ENCODE measurements at regions not wholly inside any gene's neighbourhood (a gene's known extent, or its start where the extent isn't known, plus 50 kb on each side); places are given as distances from the start of the nearest gene placed in this dataset.
"Not testable (repeated sequence)": the region's sequence is repeated elsewhere in the genome, so short reads cannot be mapped to it uniquely, and the experiment has no call there.

DNA sequence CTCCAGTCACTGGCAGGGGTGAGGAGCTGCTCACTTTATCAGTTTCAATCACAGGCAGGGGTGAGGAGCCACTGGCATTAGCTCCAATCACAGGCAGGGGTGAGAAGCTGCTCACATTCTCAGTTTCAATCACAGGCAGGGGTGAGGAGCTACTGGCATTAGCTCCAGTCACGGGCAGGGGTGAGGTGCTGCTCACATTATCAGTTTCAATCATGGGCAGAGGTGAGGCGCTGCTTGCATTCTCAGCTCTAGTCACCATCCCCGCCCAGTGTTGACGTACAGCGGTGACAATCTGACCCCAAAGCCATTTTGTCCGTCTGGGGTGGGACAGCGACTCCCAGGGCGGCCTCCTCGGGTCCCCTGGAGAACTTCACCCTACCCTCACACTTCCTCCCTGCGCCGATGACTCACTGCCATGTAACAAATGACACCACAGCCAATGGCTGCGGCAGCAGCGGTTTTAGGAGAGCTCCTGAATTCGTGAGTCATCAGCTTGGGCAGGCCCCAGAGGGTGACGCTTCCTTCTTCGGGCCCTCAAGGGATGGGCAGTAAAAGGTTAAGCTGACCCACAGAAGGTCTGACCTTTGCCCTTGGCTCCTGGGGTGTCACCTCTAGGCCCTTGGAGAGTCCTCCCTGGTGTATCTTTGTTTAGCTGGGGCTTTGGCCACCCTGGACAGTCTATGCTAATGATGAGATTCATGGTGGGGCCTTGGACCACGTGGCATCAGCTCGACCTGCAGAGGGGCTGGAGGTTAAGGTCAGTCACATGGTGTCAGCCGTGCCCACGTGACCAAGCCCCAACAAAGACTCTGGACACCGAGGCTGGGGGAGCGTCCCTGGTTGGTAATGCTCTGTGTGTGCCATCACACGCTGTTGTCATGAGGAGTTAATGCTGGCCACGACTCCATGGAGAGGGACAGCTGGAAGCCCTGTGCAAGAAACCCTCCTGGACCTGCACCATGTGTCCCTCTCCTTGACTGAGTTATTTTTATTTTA lies 171.7 kb downstream of the C16orf95 start:
- Mint-ChIP-seq H3K9me3 (peaks cover 0 to 23% (median 17%) of the 10 kb centered on the region in 7 donors), H3K4me3 (no peak overlapping the region), H3K4me1 (no peaks in the 10 kb centered on the region), H3K27me3 (peaks cover 4 to 8% (median 4%) of the 10 kb centered on the region in 3 donors), H3K36me3 (no peaks in the 10 kb centered on the region), H3K27ac (no peak overlapping the region)
- ATAC-seq (ENCODE audit: low read depth in 2 of 2) (no peak), DNase-seq (no peak)

GRCh38 chr16:87146676-87147075 lies 170.5 kb downstream of the C16orf95 start:
- Mint-ChIP-seq H3K27me3 (peaks cover 4 to 8% (median 4%) of the 10 kb centered on the region in 3 donors), H3K4me1 (no peaks in the 10 kb centered on the region), H3K4me3 (peak overlapping the region in 1 of 8 donors; percentile 45), H3K9me3 (peaks cover 0 to 23% (median 17%) of the 10 kb centered on the region in 7 donors), H3K27ac (no peak overlapping the region), H3K36me3 (no peaks in the 10 kb centered on the region)
- DNase-seq: no peak
- no peak for ATAC-seq (ENCODE audit: low read depth in 2 of 2)

GRCh38 chr16:87149051-87149450 lies 168.1 kb downstream of the C16orf95 start:
- H3K9me3 Mint-ChIP-seq: peaks cover 5 to 24% (median 17%) of the 10 kb centered on the region in 7 donors
- DNase-seq: no peak
- peaks cover 0 to 3% (median 0%) of the 10 kb centered on the region in 3 donors for H3K4me1 Mint-ChIP-seq
- no peak overlapping the region for H3K4me3 Mint-ChIP-seq
- H3K27ac Mint-ChIP-seq: no peak overlapping the region
- H3K27me3 Mint-ChIP-seq: peaks cover 0 to 13% (median 4%) of the 10 kb centered on the region in 3 donors
- ATAC-seq (ENCODE audit: low read depth in 2 of 2): no peak
- peaks cover 0 to 8% of the 10 kb centered on the region in 2 donors for H3K36me3 Mint-ChIP-seq

DNA sequence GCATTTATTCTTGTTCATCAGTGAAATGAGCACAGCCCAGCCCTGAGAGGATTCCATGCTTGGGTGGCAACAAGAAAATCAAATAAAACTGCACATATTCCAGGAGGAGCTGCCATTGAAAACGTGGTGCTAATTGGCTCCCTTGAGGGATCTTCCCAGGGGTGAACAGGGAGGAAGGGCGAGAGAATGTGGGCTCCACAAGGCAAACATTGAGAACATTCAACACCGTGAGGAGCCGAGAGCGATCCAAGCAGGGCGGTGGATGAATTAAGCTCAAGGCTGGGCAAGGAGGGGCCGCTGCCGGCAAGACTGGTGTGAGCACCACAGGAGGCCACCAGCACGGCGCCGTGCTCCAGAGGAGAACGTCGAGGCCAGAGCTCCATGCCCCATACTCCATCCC lies 166.9 kb downstream of the C16orf95 start:
- peaks cover 0 to 3% (median 0%) of the 10 kb centered on the region in 3 donors for H3K4me1 Mint-ChIP-seq
- peaks cover 0 to 15% (median 5%) of the 10 kb centered on the region in 3 donors for H3K27me3 Mint-ChIP-seq
- peaks cover 5 to 24% (median 17%) of the 10 kb centered on the region in 7 donors for H3K9me3 Mint-ChIP-seq
- H3K36me3 Mint-ChIP-seq: peaks cover 0 to 8% of the 10 kb centered on the region in 2 donors
- ATAC-seq (ENCODE audit: low read depth in 2 of 2) (no peak), DNase-seq (no peak)
- no peak overlapping the region for H3K27ac Mint-ChIP-seq
- H3K4me3 Mint-ChIP-seq: no peak overlapping the region

DNA sequence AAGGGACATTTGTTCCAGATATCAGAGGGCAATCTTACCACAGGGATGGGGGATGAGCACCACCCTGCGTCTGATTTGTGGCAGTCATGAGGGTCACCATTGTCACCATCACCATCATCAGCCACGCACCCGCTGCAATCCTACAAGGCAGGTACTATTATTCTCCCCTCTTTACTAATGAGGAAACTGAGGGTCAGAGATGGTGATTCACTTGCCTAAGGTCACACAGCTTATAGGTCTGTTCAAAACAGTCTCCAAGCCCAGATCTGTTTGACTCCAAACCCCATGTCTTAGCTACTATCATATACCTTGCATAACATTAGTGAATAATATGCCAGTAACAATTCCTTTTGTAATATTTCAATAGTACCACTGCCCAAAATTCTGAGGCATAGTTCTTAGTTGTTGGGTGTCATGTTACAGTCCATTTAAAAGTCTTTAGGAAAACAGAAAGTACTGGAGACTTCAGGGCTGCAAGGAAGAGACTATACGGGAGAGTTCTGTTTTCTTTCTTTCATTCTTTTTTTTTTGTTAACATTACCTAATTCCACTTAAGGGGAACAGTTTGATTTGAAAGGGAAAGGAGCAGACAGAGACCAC lies 166.4 kb downstream of the C16orf95 start:
- peaks cover 5 to 24% (median 17%) of the 10 kb centered on the region in 7 donors for H3K9me3 Mint-ChIP-seq
- peaks cover 0 to 20% (median 11%) of the 10 kb centered on the region in 3 donors for H3K27me3 Mint-ChIP-seq
- no peak overlapping the region for H3K4me3 Mint-ChIP-seq
- H3K36me3 Mint-ChIP-seq: peaks cover 0 to 8% of the 10 kb centered on the region in 2 donors
- peaks cover 0 to 3% (median 0%) of the 10 kb centered on the region in 3 donors for H3K4me1 Mint-ChIP-seq
- DNase-seq (no peak), ATAC-seq (ENCODE audit: low read depth in 2 of 2) (no peak)
- no peak overlapping the region for H3K27ac Mint-ChIP-seq

GRCh38 chr16:87152221-87152755 lies 164.9 kb downstream of the C16orf95 start:
- H3K27ac Mint-ChIP-seq: no peak overlapping the region
- DNase-seq: no peak
- H3K4me3 Mint-ChIP-seq: peak overlapping the region in 1 of 8 donors; percentile 57
- peaks cover 5 to 22% (median 17%) of the 10 kb centered on the region in 7 donors for H3K9me3 Mint-ChIP-seq
- H3K36me3 Mint-ChIP-seq: peaks cover 0 to 8% of the 10 kb centered on the region in 2 donors
- peaks cover 0 to 3% (median 0%) of the 10 kb centered on the region in 3 donors for H3K4me1 Mint-ChIP-seq
- H3K27me3 Mint-ChIP-seq: peaks cover 0 to 22% (median 15%) of the 10 kb centered on the region in 3 donors
- no peak for ATAC-seq (ENCODE audit: low read depth in 2 of 2)

DNA sequence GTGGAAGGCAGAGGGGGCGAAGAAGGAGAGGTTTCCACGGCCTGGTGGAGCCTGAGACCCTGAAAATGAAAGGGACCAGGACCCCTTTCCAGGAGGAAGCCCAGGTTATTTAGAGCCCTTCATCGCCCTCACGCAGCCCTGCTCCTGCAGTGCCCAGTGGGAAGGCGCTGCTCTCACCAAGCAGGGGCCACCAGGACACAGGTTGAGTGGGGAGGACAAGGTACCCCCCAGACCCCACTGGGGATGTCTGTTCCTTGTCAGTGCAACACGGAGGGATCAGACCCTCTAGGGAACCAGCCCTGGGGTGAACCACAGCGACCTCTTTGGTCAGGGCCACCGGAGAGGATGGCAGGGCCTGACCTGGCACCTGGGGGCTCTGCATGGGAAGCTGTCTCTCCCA lies 163.9 kb downstream of the C16orf95 start:
- no peak overlapping the region for H3K27ac Mint-ChIP-seq
- no peak for DNase-seq
- peaks cover 0 to 3% (median 0%) of the 10 kb centered on the region in 3 donors for H3K4me1 Mint-ChIP-seq
- peaks cover 0 to 8% of the 10 kb centered on the region in 2 donors for H3K36me3 Mint-ChIP-seq
- ATAC-seq (ENCODE audit: low read depth in 2 of 2): no peak
- peaks cover 5 to 21% (median 13%) of the 10 kb centered on the region in 7 donors for H3K9me3 Mint-ChIP-seq
- H3K27me3 Mint-ChIP-seq: peaks cover 4 to 23% (median 17%) of the 10 kb centered on the region in 3 donors
- no peak overlapping the region for H3K4me3 Mint-ChIP-seq

- not testable (repeated sequence) for H3K36me3 Mint-ChIP-seq; H3K4me3 Mint-ChIP-seq; H3K4me1 Mint-ChIP-seq; ATAC-seq (ENCODE audit: low read depth in 2 of 2); DNase-seq
- H3K9me3 Mint-ChIP-seq: peaks cover 0 to 10% (median 3%) of the 10 kb centered on the region in 7 donors
- H3K27ac Mint-ChIP-seq: peak overlapping the region in 2 of 6 donors; percentile 5 to 47
- peaks cover 4 to 23% (median 17%) of the 10 kb centered on the region in 3 donors for H3K27me3 Mint-ChIP-seq
Measured at GRCh38 chr16:87155315-87155714, 161.9 kb downstream of the C16orf95 start.

DNA sequence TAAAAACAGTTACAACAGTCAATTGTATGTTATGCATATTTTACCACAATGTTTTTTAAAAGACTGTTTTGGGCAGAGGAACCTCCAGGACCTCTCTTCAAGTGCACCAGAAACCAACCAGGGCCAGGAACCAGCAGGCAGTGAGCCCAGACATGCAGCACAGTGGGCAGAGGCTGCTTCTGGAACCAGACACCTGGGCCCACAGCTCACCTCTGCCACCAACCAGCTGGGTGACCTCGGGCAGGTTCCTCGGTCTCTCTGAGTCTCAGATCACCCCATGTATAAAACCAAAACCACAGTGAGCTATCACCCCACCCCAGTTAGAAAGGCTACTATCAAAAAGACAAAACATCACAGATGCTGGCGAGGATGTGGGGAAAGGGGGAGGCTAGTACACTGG lies 161.0 kb downstream of the C16orf95 start:
- Mint-ChIP-seq H3K4me1 (peaks cover 0 to 3% (median 0%) of the 10 kb centered on the region in 3 donors), H3K27ac (no peak overlapping the region), H3K9me3 (peaks cover 0 to 10% (median 1%) of the 10 kb centered on the region in 7 donors), H3K4me3 (peak overlapping the region in 1 of 8 donors; percentile 86), H3K36me3 (peaks cover 0 to 8% of the 10 kb centered on the region in 2 donors), H3K27me3 (peaks cover 7 to 23% (median 17%) of the 10 kb centered on the region in 3 donors)
- DNase-seq: no peak
- no peak for ATAC-seq (ENCODE audit: low read depth in 2 of 2)

DNA sequence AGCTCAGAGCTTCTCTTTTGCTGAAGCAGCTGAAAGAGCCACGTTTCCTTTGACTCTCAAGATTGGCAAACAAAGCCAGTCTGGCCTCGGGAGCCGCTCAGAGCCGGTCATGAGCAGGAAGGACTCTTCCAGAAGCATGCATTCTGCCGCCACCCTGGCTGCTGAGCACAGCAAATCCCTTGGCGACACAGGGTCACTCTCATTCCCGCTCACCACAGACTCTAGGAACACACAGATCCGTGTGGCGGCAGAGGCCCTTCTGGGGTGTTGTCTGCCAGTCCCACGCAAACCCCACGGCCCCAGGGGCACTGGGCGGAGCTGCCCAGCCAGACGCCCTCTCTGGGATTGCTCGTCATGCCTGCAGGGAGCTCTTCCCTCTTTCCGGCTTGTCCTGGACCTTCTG lies 157.0 kb downstream of the C16orf95 start:
- no peak for ATAC-seq (ENCODE audit: low read depth in 2 of 2)
- H3K4me1 Mint-ChIP-seq: no peaks in the 10 kb centered on the region
- H3K9me3 Mint-ChIP-seq: peaks cover 0 to 9% (median 4%) of the 10 kb centered on the region in 7 donors
- H3K4me3 Mint-ChIP-seq: no peak overlapping the region
- peaks cover 9 to 21% (median 10%) of the 10 kb centered on the region in 3 donors for H3K27me3 Mint-ChIP-seq
- peaks cover 0 to 7% of the 10 kb centered on the region in 2 donors for H3K36me3 Mint-ChIP-seq
- H3K27ac Mint-ChIP-seq: no peak overlapping the region
- no peak for DNase-seq

DNA sequence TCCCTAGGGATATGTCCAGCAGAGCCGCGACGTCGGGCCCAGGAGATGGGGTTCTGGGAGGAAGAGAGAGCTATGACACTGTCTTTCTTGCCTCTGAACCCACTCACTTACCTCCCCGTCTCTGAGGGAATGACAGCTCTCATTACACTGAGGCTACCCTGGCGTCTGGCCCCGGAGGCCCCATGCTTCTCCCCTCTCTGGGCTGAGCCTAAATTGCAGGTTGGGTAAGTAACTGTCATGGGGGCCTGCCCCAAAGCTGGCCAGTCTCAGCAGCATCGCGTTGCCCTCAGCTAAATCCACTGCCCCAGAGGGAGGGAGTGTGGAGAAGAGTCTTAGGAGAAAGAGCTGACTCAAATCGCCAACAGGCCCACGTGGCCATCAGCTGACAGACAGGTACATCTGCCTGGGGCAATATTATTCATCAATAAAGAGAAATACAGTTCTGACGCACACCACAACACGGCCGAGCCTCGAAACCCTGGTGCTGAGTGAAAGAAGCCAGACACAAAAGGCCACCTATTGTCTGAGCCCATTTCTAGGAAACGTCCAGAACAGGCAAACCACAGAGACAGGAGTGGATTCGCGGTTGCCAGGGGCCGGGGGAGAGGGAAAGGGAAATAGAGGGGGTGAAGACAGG lies 156.4 kb downstream of the C16orf95 start:
- peaks cover 0 to 7% of the 10 kb centered on the region in 2 donors for H3K36me3 Mint-ChIP-seq
- no peaks in the 10 kb centered on the region for H3K4me1 Mint-ChIP-seq
- ATAC-seq (ENCODE audit: low read depth in 2 of 2): no peak
- no peak for DNase-seq
- H3K9me3 Mint-ChIP-seq: peaks cover 0 to 9% (median 4%) of the 10 kb centered on the region in 7 donors
- H3K27ac Mint-ChIP-seq: no peak overlapping the region
- no peak overlapping the region for H3K4me3 Mint-ChIP-seq
- peaks cover 5 to 15% (median 9%) of the 10 kb centered on the region in 3 donors for H3K27me3 Mint-ChIP-seq

- not testable (repeated sequence) for H3K27ac Mint-ChIP-seq; H3K36me3 Mint-ChIP-seq; H3K4me3 Mint-ChIP-seq; DNase-seq; H3K4me1 Mint-ChIP-seq; H3K9me3 Mint-ChIP-seq; ATAC-seq (ENCODE audit: low read depth in 2 of 2)
- H3K27me3 Mint-ChIP-seq: peaks cover 0 to 13% (median 12%) of the 10 kb centered on the region in 3 donors
Measured at GRCh38 chr16:87161410-87161809, 155.8 kb downstream of the C16orf95 start.
